A673 (cell line): ENCODE measurements at regions not wholly inside any gene's neighbourhood (a gene's known extent, or its start where the extent isn't known, plus 50 kb on each side); places are given as distances from the start of the nearest gene placed in this dataset.

ENCODE experiments used
- BruUV-seq: library from RNA; stranded (reverse); fragments of 400-500 nt; replicated peaks from 2 replicates; lab custom pipeline; 2021; lab: Mats Ljungman, UMichigan
- CTCF ChIA-PET: fragments of 300-600 bp; sonication (Branson Sonifier 250); formaldehyde crosslinking; loops from one replicate; lab custom pipeline; 2022; ENCODE audit warnings: antibody characterized with exemption; lab: Charles Lee
- POLR2A ChIA-PET: fragments of 300-600 bp; sonication (Branson Sonifier 250); formaldehyde crosslinking; loops from one replicate; lab custom pipeline; 2022; ENCODE audit warnings: antibody characterized with exemption; ENCODE audit not compliant: low non-redundant PET; lab: Charles Lee
- DNase-seq: peaks from one replicate; pipeline ENCODE4 v3.0.0-alpha.2; 2015; ENCODE audit warnings: low spot score
- H3K27ac ChIP-seq: fragments of 200-600 bp; sonication (generic); 2 replicates; pipeline ENCODE4 v1.5.1; 2016; ENCODE audit warnings: mixed run types, low read depth, mild to moderate bottlenecking, mixed read lengths, antibody characterized with exemption, low read length; ENCODE audit not compliant: poor library complexity, severe bottlenecking
- H3K27me3 ChIP-seq: fragments of 200-600 bp; sonication (generic); replicated peaks from 2 replicates; pipeline ENCODE4 v1.6.1; 2017; ENCODE audit warnings: mixed run types, low read depth, mild to moderate bottlenecking, mixed read lengths, antibody characterized with exemption, low read length; ENCODE audit not compliant: insufficient read depth, poor library complexity
- H3K36me3 ChIP-seq: fragments of 200-600 bp; sonication (generic); 2 replicates; pipeline ENCODE4 v1.6.1; 2016; ENCODE audit warnings: mixed run types, mild to moderate bottlenecking, mixed read lengths, antibody characterized with exemption, low read length; ENCODE audit not compliant: insufficient read depth, poor library complexity, severe bottlenecking
- H3K4me1 ChIP-seq: fragments of 200-600 bp; sonication (generic); 2 replicates; pipeline ENCODE4 v1.6.1; 2017; ENCODE audit warnings: mixed run types, mild to moderate bottlenecking, mixed read lengths, antibody characterized with exemption, low read length; ENCODE audit not compliant: insufficient read depth, poor library complexity, severe bottlenecking
- H3K4me3 ChIP-seq: fragments of 200-600 bp; sonication (generic); 2 replicates; pipeline ENCODE4 v1.5.1; 2016; ENCODE audit warnings: low read depth, mixed run types, mild to moderate bottlenecking, mixed read lengths, low read length; ENCODE audit not compliant: poor library complexity, severe bottlenecking
- H3K9me3 ChIP-seq: fragments of 200-600 bp; sonication (generic); 2 replicates; pipeline ENCODE4 v1.6.1; 2016; ENCODE audit warnings: mixed run types, low read depth, mild to moderate bottlenecking, mixed read lengths, antibody characterized with exemption, low read length; ENCODE audit not compliant: poor library complexity, severe bottlenecking
- EZH2 ChIP-seq: fragments of 200-600 bp; sonication (generic); IDR thresholded peaks from 2 replicates; pipeline ENCODE4 v1.6.1; 2017; ENCODE audit warnings: borderline replicate concordance, low read depth, mild to moderate bottlenecking, mixed read lengths, antibody characterized with exemption, low read length; ENCODE audit not compliant: poor library complexity, severe bottlenecking
- intact Hi-C: fragments of 100-400 bp; cut with micrococcal nuclease; formaldehyde crosslinking; loops from one replicate; pipeline ENCODE4 v1.10.0; 2022; ENCODE audit not compliant: unreplicated experiment
- TF ChIP-seq, protein P1 (sequence below): fragments of 300-800, 200-600 bp; sonication (generic); conservative IDR thresholded peaks from 2 replicates; pipeline ENCODE4 v1.5.1; 2017; ENCODE audit warnings: low read depth, mild to moderate bottlenecking, antibody characterized with exemption, low read length, moderate library complexity, mixed read lengths

DNA sequence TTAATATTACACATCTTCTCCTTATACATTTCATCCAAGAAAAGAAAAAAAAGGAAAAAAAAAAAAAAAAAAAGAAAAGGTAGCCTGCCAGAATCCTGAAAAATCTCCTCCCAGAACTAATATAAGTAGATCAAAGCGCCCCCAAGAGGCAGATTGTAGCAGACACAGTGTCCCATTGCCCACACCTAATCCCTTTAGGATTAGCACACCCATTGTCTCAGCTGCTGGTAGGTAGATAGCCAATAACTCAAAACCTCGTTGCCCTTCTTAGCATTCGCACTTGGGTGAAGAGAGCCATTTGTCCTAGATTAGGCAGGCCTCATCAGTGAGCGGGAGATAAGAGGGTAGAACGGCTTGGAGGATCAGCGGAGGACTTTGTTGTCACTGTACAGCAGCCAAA lies 100.2 kb upstream of the SORCS1 start:
- CTCF ChIA-PET, result interaction anchor here (0.7 kb wide), 2 partner anchors 404 to 471 kb away, joined by 3 to 10 read pairs; no protein-coding TSS in a partner anchor
- TF ChIP-seq EZH2, result no peak
- TF ChIP-seq, protein P1, sequence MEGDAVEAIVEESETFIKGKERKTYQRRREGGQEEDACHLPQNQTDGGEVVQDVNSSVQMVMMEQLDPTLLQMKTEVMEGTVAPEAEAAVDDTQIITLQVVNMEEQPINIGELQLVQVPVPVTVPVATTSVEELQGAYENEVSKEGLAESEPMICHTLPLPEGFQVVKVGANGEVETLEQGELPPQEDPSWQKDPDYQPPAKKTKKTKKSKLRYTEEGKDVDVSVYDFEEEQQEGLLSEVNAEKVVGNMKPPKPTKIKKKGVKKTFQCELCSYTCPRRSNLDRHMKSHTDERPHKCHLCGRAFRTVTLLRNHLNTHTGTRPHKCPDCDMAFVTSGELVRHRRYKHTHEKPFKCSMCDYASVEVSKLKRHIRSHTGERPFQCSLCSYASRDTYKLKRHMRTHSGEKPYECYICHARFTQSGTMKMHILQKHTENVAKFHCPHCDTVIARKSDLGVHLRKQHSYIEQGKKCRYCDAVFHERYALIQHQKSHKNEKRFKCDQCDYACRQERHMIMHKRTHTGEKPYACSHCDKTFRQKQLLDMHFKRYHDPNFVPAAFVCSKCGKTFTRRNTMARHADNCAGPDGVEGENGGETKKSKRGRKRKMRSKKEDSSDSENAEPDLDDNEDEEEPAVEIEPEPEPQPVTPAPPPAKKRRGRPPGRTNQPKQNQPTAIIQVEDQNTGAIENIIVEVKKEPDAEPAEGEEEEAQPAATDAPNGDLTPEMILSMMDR, result peak; percentile 76
- no TSS peak for BruUV-seq
- POLR2A ChIA-PET, result no interaction called here
- H3K4me1 ChIP-seq, result no peaks in the 10 kb centered on the region
- intact Hi-C loops, result loop anchor here (10.0 kb wide), 1 partner anchor 470 kb away; no protein-coding TSS in a partner anchor
- H3K9me3 ChIP-seq, result no peaks in the 10 kb centered on the region
- H3K27ac ChIP-seq, result no peak overlapping the region
- no peak overlapping the region for H3K4me3 ChIP-seq
- peak; percentile 60 for DNase-seq
- H3K36me3 ChIP-seq, result no peaks in the 10 kb centered on the region
- no peaks in the 10 kb centered on the region for H3K27me3 ChIP-seq

DNA sequence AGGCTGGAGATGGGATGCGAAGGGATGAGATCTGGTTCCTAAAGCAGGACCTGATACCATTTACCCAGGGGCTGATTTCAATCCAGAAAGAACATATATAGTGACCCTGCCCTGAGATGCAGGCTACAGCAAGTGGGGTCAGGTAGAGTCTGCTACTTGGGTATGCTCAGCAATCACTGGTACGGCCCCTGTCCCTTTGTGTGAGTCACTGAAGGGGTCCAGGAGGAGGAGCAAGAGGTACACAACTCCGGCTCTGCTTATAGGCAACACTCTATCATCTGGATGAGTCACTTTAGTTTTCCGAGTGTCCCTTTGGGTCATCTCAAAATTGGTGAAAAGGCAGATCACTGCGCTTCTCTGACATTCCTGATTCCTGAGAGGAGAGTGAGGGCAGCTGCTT lies 79.6 kb upstream of the SORCS1 start:
- H3K9me3 ChIP-seq, result no peaks in the 10 kb centered on the region
- H3K4me1 ChIP-seq, result no peaks in the 10 kb centered on the region
- TF ChIP-seq, protein P1, result no peak
- TF ChIP-seq EZH2, result no peak
- CTCF ChIA-PET, result no interaction called here
- H3K4me3 ChIP-seq, result no peak overlapping the region
- H3K36me3 ChIP-seq, result no peaks in the 10 kb centered on the region
- no TSS peak for BruUV-seq
- POLR2A ChIA-PET, result no interaction called here
- intact Hi-C loops, result no loop called here
- no peak overlapping the region for H3K27ac ChIP-seq
- H3K27me3 ChIP-seq, result no peaks in the 10 kb centered on the region
- no peak for DNase-seq

DNA sequence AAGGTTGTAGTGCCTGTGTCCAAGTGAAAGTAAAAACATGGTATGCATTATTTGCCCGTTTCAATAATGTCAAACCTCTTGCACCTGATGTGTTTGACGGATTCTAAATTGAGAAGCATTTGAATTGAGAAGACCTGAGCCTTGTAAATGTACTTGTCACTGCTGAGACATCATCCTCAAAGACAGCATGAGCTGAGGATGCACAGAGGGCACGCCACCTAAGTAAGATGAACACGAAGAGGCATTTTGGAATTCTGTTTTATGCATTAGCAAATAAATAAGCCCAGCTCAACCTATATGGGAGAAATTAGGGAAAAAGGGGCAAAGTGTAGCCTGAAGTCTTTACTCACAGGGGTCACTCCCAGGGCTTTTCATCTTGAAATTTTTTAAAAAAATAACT lies 73.8 kb upstream of the SORCS1 start:
- Histone ChIP-seq H3K27me3 (no peaks in the 10 kb centered on the region), H3K36me3 (no peaks in the 10 kb centered on the region), H3K9me3 (no peaks in the 10 kb centered on the region), H3K4me3 (no peak overlapping the region), H3K4me1 (peaks cover under 1% of the 10 kb centered on the region), H3K27ac (no peak overlapping the region)
- BruUV-seq, result no TSS peak
- ChIA-PET CTCF (no interaction called here), POLR2A (no interaction called here)
- intact Hi-C loops, result no loop called here
- DNase-seq, result no peak
- no peak for TF ChIP-seq EZH2
- TF ChIP-seq, protein P1, result no peak
